ENCODE measurements at regions not wholly inside any gene's neighbourhood (a gene's known extent, or its start where the extent isn't known, plus 50 kb on each side); places are given as distances from the start of the nearest gene placed in this dataset.

- Histone ChIP-seq H3K79me2 (ENCODE audit: insufficient read depth, low read length) (no peaks in the 10 kb centered on the region; the same call in 1 of the 2 replicates), H3K23ac (ENCODE audit: insufficient read length, low read depth, low read length) (no peak overlapping the region), H3K27ac (ENCODE audit: insufficient read length, low read depth, low read length) (no peak overlapping the region), H3K18ac (ENCODE audit: insufficient read length, low read depth, low read length) (no peak overlapping the region), H2BK12ac (ENCODE audit: insufficient read length, low read depth, low read length) (no peak overlapping the region), H2BK15ac (ENCODE audit: low read depth, low read length) (no peak overlapping the region), H2BK20ac (ENCODE audit: low read depth, low read length, poor library complexity, severe bottlenecking) (no peak overlapping the region), H4K5ac (ENCODE audit: insufficient read length, low read depth, low read length) (no peak overlapping the region), H3K4me2 (ENCODE audit: insufficient read depth, insufficient read length, low read length) (no peak overlapping the region), H3K14ac (ENCODE audit: insufficient read depth, low read length) (no peak overlapping the region), H4K20me1 (ENCODE audit: control insufficient read depth, insufficient read depth, insufficient read length) (no peaks in the 10 kb centered on the region), H3K27me3 (ENCODE audit: insufficient read depth, low read length) (no peaks in the 10 kb centered on the region), H2BK5ac (ENCODE audit: insufficient read length, low read length) (no peak overlapping the region), H2BK120ac (ENCODE audit: low read depth, low read length, poor library complexity, severe bottlenecking) (no peak overlapping the region), H4K91ac (ENCODE audit: insufficient read length, low read depth, low read length) (no peak overlapping the region), H3T11ph (ENCODE audit: low read length) (no peak overlapping the region), H4K8ac (replicated peaks; ENCODE audit: insufficient read length, low read depth, low read length) (no peak overlapping the region), H2AK5ac (ENCODE audit: insufficient read length, low read length) (no peak overlapping the region), H3K9ac (ENCODE audit: extremely low read depth, insufficient read length, low read length) (no peak overlapping the region), H3K4me1 (ENCODE audit: insufficient read depth, low read length) (no peaks in the 10 kb centered on the region), H3K23me2 (ENCODE audit: insufficient read length, low read depth, low read length, poor library complexity, severe bottlenecking) (no peaks in the 10 kb centered on the region), H2AFZ (ENCODE audit: low read length) (no peak overlapping the region), H3K9me3 (ENCODE audit: control insufficient read depth, low read depth, low read length) (peaks cover 86% of the 10 kb centered on the region), H3K56ac (ENCODE audit: insufficient read length, low read depth, low read length) (no peak overlapping the region), H3K79me1 (ENCODE audit: insufficient read depth, low read depth, low read length, poor library complexity, severe bottlenecking) (no peaks in the 10 kb centered on the region), H3K4ac (ENCODE audit: low read depth, low read length) (no peak overlapping the region)
- DNase-seq, result no peak
- peaks cover 18 to 57% (median 21%) of the 10 kb centered on the region in 3 experiments; a peak in 6 of 7 replicates for H3K36me3 Mint-ChIP-seq (ENCODE audit: insufficient read depth in 1 of 3, low read depth in 3 of 3)
- peaks cover 95 to 98% of the 10 kb centered on the region in 2 experiments for H3K9me3 Mint-ChIP-seq
- no peak overlapping the region for H3K4me3 Mint-ChIP-seq
- no peak overlapping the region for H3K27ac Mint-ChIP-seq
- no peak for TF ChIP-seq CTCF (conservative IDR thresholded peaks at IDR 0.05)
- H3K27me3 Mint-ChIP-seq (ENCODE audit: low read depth), result peaks cover 11% of the 10 kb centered on the region
- H3K4me1 Mint-ChIP-seq, result no peaks in the 10 kb centered on the region
Measured at GRCh38 chr19:8935460-8935859, 74.7 kb downstream of the MUC16 start.
